ENCODE measurements at regions not wholly inside any gene's neighbourhood (a gene's known extent, or its start where the extent isn't known, plus 50 kb on each side); places are given as distances from the start of the nearest gene placed in this dataset.

GRCh38 chr14:21993837-21994236 is 320.2 kb upstream of the OR4E1 start:
- TF ChIP-seq CTCF (IDR thresholded peaks at IDR 0.05), result no peak
- no peak for TF ChIP-seq POLR2A (IDR thresholded peaks at IDR 0.05)

Measured in adrenal gland (tissue), 5 donors.